CD4-positive, alpha-beta T cell treated with Interleukin-10 for 1 hour (primary cell): ENCODE measurements at regions not wholly inside any gene's neighbourhood (a gene's known extent, or its start where the extent isn't known, plus 50 kb on each side); places are given as distances from the start of the nearest gene placed in this dataset.
"Not testable (repeated sequence)": the region's sequence is repeated elsewhere in the genome, so short reads cannot be mapped to it uniquely, and the experiment has no call there.

ENCODE experiments used
- DNase-seq: peaks from one replicate; pipeline ENCODE4 v3.0.0-alpha.2; 2020

GRCh38 chr4:18511727-18512126, 490.2 kb upstream of the LCORL start:
- no peak for DNase-seq

- no peak for DNase-seq
Measured at GRCh38 chr4:18508786-18509185, 487.2 kb upstream of the LCORL start.

DNA sequence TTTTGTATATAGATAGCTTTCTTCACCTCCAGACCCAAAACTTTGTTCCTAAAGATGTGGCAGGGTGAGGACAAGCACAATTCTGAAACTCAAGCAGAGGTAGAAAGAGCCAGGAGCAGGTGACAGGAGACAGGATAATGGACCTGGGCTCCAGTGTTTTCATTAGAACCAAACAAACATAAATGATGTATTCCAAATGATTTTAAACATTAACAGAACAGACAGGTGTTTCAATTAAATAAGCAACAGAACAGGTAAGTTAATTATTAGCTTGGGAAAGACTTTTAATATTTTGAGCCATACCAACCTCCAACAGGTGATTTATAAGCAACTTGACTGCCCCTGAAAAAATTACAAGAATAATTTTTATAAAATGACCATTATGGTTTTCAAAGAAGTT, 459.4 kb upstream of the LCORL start:
- no peak for DNase-seq

GRCh38 chr4:18480342-18480741, 458.8 kb upstream of the LCORL start:
- DNase-seq = no peak

GRCh38 chr4:18479825-18480224, 458.3 kb upstream of the LCORL start:
- DNase-seq = no peak

DNA sequence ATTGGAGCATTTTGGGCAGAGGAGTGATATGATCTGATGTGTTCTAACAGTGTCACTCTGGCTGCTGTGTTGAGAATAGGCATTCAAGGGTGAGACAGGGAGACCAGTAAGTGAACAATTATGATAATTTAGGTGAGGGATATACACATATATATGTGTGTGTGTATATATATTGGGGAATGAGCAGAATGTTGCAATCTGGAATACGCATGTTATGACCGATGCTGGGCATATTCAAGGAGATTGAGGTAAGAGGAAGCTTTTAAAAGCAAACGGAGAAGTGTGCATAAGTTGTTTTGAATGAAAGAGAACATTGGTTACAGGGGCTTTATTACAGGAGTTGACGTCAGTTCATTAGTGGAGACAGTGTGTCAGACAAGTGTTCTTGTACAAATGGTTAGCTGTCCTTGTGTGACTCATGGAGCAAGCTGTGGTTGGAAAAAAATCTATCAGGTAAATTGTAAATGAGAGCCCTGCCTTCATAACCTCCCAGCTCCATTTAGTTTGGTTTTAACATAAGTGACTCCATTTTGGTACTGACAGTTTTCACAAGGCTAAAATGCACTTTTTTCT, 442.5 kb upstream of the LCORL start:
- no peak for DNase-seq

GRCh38 chr4:18458465-18458864, 436.9 kb upstream of the LCORL start:
- DNase-seq = no peak

- no peak for DNase-seq
Measured at GRCh38 chr4:18454349-18454748, 432.8 kb upstream of the LCORL start.

DNA sequence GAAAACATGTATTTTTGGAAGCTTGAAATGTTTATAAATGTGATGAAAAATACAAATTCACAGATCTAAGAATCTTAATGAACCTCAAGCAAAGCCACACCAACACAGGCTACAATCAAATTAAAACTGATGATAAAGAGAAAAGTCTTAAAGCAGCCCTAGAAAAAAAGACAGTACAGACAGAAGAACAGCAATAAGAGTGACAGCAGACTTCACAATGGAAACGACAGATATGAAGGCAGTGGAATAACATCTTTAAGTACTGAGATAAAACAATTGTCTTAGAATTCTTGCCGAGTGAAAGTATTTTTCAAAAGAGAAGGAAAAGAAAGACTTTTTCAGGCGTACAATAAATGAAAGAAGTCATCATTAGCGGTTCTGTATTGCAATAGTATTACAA, 423.6 kb upstream of the LCORL start:
- no peak for DNase-seq

GRCh38 chr4:18444206-18444605, 422.7 kb upstream of the LCORL start:
- DNase-seq = no peak

DNA sequence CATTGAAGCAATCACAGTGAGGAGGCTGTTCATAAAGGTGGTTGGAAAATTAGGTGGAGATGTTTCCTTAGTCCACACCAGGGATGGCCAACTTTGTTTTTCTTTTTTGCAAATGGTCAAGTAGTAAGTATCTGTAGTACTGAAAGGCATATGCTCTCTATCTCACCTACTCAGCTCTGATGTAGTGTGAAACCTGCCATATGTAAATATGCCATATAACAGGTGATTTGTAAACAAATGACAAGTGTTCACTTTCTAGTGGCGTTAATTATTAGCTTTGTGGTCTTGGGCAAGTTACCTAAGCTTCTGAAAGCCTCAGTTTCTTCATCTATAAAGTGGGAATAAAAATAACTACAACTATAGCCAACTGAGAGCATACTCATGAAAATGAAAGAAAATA, 421.4 kb upstream of the LCORL start:
- no peak for DNase-seq

GRCh38 chr4:18441676-18442075, 420.1 kb upstream of the LCORL start:
- DNase-seq = no peak

DNA sequence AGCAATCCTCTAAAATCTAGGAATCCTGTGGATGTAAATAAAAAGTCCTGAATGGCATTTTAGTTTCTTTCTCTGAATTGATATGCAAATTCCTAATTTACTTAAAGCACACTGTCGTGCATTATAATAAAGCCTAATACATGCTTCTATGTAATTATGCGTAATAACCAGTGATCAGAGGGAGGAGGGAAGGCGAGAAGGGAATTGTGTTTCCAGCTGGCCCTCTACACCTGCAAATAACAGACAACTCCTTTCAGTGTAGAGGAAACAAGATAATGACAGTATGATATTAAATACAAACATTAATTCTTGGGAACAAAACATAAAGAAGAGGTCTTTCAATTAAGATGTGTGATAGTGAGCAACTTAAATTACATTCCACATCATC, 419.6 kb upstream of the LCORL start:
- no peak for DNase-seq

DNA sequence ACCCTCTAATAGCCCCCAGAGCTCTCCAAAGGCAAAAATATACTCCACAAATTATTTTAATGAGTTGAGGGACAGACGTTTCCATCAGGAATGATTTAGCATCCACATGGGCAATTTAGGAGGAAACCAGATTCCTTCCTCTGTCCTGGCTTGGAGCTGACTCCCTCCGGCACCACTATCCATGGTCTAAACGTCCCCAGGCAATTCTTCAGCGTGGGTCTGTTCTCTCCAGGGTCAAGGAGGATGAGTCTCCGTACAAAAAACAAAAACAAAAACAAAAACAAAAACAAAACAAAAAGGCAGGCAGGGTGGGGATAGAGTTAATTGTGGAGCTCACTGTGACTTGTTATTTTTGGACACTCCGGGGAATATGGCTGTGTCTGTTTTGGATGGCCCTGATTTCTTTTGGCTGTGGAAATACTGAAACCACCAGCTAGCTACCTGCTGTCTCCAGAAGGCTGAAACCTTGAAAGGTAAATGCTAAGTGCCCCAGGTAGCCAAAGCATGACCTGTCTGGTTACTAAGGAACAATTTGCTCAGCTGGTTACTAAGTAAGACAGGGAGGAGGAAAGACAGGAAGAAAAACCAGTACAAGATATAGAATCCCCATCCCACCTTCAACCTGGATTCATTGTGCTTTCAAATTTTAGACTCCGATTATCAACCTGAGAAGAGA, 419.1 kb upstream of the LCORL start:
- no peak for DNase-seq

DNA sequence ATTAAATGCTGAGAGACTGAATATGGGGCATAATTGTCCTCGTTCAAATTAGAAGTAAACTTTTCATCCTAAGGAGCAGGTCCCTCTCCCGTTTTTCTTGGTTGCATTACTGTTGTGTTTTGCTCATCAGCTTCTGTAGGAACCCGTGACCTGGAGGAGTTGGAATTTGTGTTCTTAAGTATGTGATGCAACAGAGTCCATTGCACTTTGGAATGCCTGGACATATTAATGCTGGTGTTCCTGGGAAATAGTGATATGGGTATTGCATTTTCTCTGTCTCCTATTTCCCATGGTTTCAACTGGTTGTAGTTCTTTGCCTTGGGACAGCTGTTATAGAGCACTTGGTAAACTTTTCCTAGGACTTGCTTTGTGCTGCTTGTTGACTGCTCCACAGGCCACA, 417.8 kb upstream of the LCORL start:
- DNase-seq = no peak

DNA sequence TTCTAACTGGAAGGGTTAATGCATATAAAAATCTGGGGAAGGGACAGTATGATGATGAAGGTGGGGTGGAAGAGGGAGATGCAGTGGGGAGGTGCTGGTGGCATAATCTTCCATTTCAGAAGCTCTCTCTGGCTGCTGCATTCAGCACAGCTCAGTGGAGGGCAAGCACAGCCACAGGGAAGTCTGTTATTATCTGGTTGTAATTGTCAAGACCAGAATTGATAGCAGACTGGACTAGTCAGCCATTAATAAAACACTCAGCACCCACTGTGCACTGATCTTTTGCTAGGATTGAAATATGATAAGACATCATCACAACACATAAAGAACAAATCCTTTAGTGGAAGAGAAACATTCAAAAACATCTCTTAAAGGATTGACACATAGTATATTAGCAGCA, 414.2 kb upstream of the LCORL start:
- DNase-seq = no peak

GRCh38 chr4:18422685-18423084, 401.1 kb upstream of the LCORL start:
- DNase-seq = no peak

DNA sequence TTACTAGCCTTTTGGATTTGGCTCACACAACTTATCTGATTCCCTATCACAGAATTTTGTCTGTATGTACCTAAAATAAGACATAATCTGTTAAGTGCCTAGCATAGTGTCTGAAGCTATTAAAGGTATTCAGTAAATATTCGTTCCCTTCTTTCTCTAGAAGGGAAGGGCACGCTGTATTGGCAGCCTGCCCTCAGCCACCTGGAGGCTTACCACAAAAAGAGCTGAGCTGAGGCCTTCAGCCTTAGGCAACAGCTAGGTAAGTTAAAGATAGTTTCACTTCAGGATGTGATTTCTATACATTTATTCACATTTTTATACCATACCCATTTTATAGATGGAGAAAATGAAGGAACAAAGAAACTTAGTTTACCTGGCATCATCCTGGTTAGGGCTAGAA, 400.0 kb upstream of the LCORL start:
- no peak for DNase-seq

- no peak for DNase-seq
Measured at GRCh38 chr4:18419780-18420179, 398.2 kb upstream of the LCORL start.

DNA sequence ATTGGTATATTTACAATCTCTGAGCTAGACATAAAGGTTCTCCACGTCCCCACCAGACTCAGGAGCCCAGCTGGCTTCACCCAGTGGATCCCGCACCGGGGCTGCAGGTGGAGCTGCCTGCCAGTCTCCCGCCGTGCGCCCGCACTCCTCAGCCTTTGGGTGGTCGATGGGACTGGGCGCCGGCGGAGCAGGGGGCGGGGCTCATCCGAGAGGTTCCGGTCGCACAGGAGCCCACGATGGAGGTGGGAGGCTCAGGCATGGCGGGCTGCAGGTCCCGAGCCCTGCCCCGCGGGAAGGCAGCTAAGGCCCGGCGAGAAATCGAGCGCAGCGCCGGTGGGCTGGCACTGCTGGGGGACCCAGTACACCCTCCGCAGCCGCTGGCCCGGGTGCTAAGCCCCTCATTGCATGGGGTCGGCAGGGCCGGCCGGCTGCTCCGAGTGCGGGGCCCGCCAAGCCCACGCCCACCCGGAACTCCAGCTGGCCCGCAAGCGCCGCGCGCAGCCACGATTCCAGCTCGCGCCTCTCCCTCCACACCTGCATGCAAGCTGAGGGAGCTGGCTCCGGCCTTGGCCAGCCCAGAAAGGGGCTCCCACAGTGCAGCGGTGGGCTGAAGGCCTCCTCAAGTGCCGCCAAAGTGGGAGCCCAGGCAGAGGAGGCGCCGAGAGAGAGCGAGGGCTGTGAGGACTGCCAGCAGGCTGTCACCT, 396.8 kb upstream of the LCORL start:
- not testable (repeated sequence) for DNase-seq

- DNase-seq = not testable (repeated sequence)
Measured at GRCh38 chr4:18417651-18418050, 396.1 kb upstream of the LCORL start.

GRCh38 chr4:18406264-18406663, 384.7 kb upstream of the LCORL start:
- no peak for DNase-seq

GRCh38 chr4:18405054-18405453, 383.5 kb upstream of the LCORL start:
- DNase-seq = no peak

DNA sequence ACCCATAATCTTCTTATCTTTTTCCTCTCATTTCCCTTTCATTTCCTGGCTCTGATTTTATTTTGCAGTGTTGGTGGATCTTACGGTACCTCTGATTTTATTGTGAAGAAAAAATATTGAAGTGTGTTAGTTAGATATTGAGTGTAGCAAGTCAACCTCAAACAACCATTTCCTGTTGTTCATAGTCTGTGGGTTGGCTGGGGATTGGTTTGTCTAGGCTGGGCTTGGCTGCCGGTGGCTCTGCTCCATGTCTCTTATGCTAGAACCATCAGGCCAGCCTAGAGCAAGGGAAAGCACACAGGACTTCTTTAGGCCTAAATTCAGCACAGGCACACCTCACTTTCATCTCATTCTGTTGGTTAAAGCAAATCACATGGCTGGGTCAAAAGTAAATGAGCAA, 383.1 kb upstream of the LCORL start:
- no peak for DNase-seq

GRCh38 chr4:18403327-18403726, 381.8 kb upstream of the LCORL start:
- DNase-seq = no peak
